ENCODE measurements at regions not wholly inside any gene's neighbourhood (a gene's known extent, or its start where the extent isn't known, plus 50 kb on each side); places are given as distances from the start of the nearest gene placed in this dataset.
A peak's percentile ranks its signal among the peaks of the same experiment; 100 is the strongest.

GRCh38 chr9:7478646-7479045 is 320.9 kb downstream of the DMAC1 start:
- no peak for DNase-seq (ENCODE audit: low read depth)
- no peak for TF ChIP-seq CTCF (IDR thresholded peaks at IDR 0.05; ENCODE audit: insufficient read depth, low read depth, low read length)
- no peak overlapping the region for H3K4me3 ChIP-seq (ENCODE audit: low read depth, low read length)

- no peak for DNase-seq (ENCODE audit: low read depth)
- TF ChIP-seq CTCF (IDR thresholded peaks at IDR 0.05; ENCODE audit: insufficient read depth, low read depth, low read length) = no peak
- no peak overlapping the region for H3K4me3 ChIP-seq (ENCODE audit: low read depth, low read length)
Measured at GRCh38 chr9:7467186-7467585, 332.4 kb downstream of the DMAC1 start.

- H3K4me3 ChIP-seq (ENCODE audit: low read depth, low read length) = no peak overlapping the region
- no peak for TF ChIP-seq CTCF (IDR thresholded peaks at IDR 0.05; ENCODE audit: insufficient read depth, low read depth, low read length)
- DNase-seq (ENCODE audit: low read depth) = no peak
Measured at GRCh38 chr9:7461791-7462190, 337.8 kb downstream of the DMAC1 start.

GRCh38 chr9:7456793-7457530 is 342.6 kb downstream of the DMAC1 start:
- no peak for TF ChIP-seq CTCF (IDR thresholded peaks at IDR 0.05; ENCODE audit: insufficient read depth, low read depth, low read length)
- DNase-seq (ENCODE audit: low read depth) = no peak
- H3K4me3 ChIP-seq (ENCODE audit: low read depth, low read length) = no peak overlapping the region

GRCh38 chr9:7456377-7456776 is 343.2 kb downstream of the DMAC1 start:
- no peak for TF ChIP-seq CTCF (IDR thresholded peaks at IDR 0.05; ENCODE audit: insufficient read depth, low read depth, low read length)
- no peak for DNase-seq (ENCODE audit: low read depth)
- no peak overlapping the region for H3K4me3 ChIP-seq (ENCODE audit: low read depth, low read length)

- no peak for TF ChIP-seq CTCF (IDR thresholded peaks at IDR 0.05; ENCODE audit: insufficient read depth, low read depth, low read length)
Measured at GRCh38 chr9:7454624-7455023, 345.0 kb downstream of the DMAC1 start.

GRCh38 chr9:7452378-7452777 is 347.2 kb downstream of the DMAC1 start:
- no peak overlapping the region for H3K4me3 ChIP-seq (ENCODE audit: low read depth, low read length)
- peak; percentile 59 for DNase-seq (ENCODE audit: low read depth)
- no peak for TF ChIP-seq CTCF (IDR thresholded peaks at IDR 0.05; ENCODE audit: insufficient read depth, low read depth, low read length)

More at GRCh38 chr9:7454624-7455023, 345.0 kb downstream of the DMAC1 start:
- no peak for DNase-seq (ENCODE audit: low read depth)
- H3K4me3 ChIP-seq (ENCODE audit: low read depth, low read length) = no peak overlapping the region
